WTC11 (cell line): ENCODE measurements at regions not wholly inside any gene's neighbourhood (a gene's known extent, or its start where the extent isn't known, plus 50 kb on each side); places are given as distances from the start of the nearest gene placed in this dataset.

Source experiments
- ATAC-seq: fragments of 200-7000 bp; cut with Tn5 transposase; 2 replicates; pipeline ENCODE4 v1.10.0; 2021; ENCODE audit warnings: mild to moderate bottlenecking, moderate library complexity
- CTCF ChIA-PET: fragments of 300-600 bp; sonication (Branson Sonifier 250); formaldehyde crosslinking; loops from one replicate; lab custom pipeline; 2021; ENCODE audit warnings: antibody characterized with exemption; lab: Charles Lee
- POLR2A ChIA-PET: fragments of 350-600 bp; sonication (Branson Sonifier 250); formaldehyde crosslinking; loops from one replicate; lab custom pipeline; 2021; ENCODE audit warnings: antibody characterized with exemption; lab: Charles Lee
- DNase-seq: peaks from one replicate; pipeline ENCODE4 v3.0.0; 2021; ENCODE audit warnings: low spot score
- H3K27ac Mint-ChIP-seq: 2 replicates; pipeline ENCODE4 v1.8.0; 2021; ENCODE audit warnings: mixed read lengths
- H3K27me3 Mint-ChIP-seq: 2 replicates; pipeline ENCODE4 v1.8.0; 2021; ENCODE audit warnings: low read depth, mild to moderate bottlenecking, moderate library complexity, mixed read lengths
- H3K36me3 Mint-ChIP-seq: 2 replicates; pipeline ENCODE4 v1.8.0; 2021; ENCODE audit warnings: mixed read lengths
- H3K4me1 Mint-ChIP-seq: 2 replicates; pipeline ENCODE4 v1.8.0; 2022; ENCODE audit warnings: mixed read lengths
- H3K4me3 Mint-ChIP-seq: 2 replicates; pipeline ENCODE4 v1.8.0; 2021; ENCODE audit warnings: mild to moderate bottlenecking, moderate library complexity, mixed read lengths
- H3K9me3 Mint-ChIP-seq: 2 replicates; pipeline ENCODE4 v1.8.0; 2021; ENCODE audit warnings: mixed read lengths
- AFF4 ChIP-seq: sonication (generic); formaldehyde crosslinking; IDR thresholded peaks from 2 replicates; pipeline ENCODE4 v1.8.1; 2023; ENCODE audit warnings: mild to moderate bottlenecking, missing genetic modification reagents, borderline replicate concordance
- CREB1 ChIP-seq: sonication (generic); formaldehyde crosslinking; IDR thresholded peaks from 2 replicates; pipeline ENCODE4 v1.8.0; 2023; ENCODE audit warnings: mild to moderate bottlenecking, missing genetic modification reagents
- E2F1 ChIP-seq: sonication (generic); formaldehyde crosslinking; IDR thresholded peaks from 2 replicates; pipeline ENCODE4 v1.8.0; 2022; ENCODE audit warnings: mild to moderate bottlenecking, missing genetic modification reagents
- FOXP1 ChIP-seq: sonication (generic); formaldehyde crosslinking; IDR thresholded peaks from 2 replicates; pipeline ENCODE4 v1.8.0; 2022; ENCODE audit warnings: missing genetic modification reagents, mild to moderate bottlenecking, moderate library complexity, borderline replicate concordance
- KAT7 ChIP-seq: sonication (generic); formaldehyde crosslinking; IDR thresholded peaks from 2 replicates; pipeline ENCODE4 v1.8.1; 2023; ENCODE audit warnings: missing genetic modification reagents, mild to moderate bottlenecking, borderline replicate concordance
- TP53 ChIP-seq: sonication (generic); formaldehyde crosslinking; IDR thresholded peaks from 2 replicates; pipeline ENCODE4 v1.8.1; 2023; ENCODE audit warnings: mild to moderate bottlenecking, missing genetic modification reagents
- TF ChIP-seq, protein P1 (sequence below): sonication (generic); formaldehyde crosslinking; IDR thresholded peaks from 2 replicates; pipeline ENCODE4 v1.8.1; 2023; ENCODE audit warnings: mild to moderate bottlenecking, missing genetic modification reagents
- TF ChIP-seq, protein P2 (sequence below): fragments of 250-450 bp; sonication (Bioruptor Pico); IDR thresholded peaks from 2 replicates; pipeline ENCODE4 v1.9.0; 2021; ENCODE audit warnings: mild to moderate bottlenecking, borderline replicate concordance
- TF ChIP-seq, protein P3 (sequence below): sonication (generic); formaldehyde crosslinking; IDR thresholded peaks from 2 replicates; pipeline ENCODE4 v1.8.1; 2022; ENCODE audit warnings: mild to moderate bottlenecking, moderate library complexity, missing genetic modification reagents

- no peak for TF ChIP-seq E2F1
- TF ChIP-seq, protein P1, sequence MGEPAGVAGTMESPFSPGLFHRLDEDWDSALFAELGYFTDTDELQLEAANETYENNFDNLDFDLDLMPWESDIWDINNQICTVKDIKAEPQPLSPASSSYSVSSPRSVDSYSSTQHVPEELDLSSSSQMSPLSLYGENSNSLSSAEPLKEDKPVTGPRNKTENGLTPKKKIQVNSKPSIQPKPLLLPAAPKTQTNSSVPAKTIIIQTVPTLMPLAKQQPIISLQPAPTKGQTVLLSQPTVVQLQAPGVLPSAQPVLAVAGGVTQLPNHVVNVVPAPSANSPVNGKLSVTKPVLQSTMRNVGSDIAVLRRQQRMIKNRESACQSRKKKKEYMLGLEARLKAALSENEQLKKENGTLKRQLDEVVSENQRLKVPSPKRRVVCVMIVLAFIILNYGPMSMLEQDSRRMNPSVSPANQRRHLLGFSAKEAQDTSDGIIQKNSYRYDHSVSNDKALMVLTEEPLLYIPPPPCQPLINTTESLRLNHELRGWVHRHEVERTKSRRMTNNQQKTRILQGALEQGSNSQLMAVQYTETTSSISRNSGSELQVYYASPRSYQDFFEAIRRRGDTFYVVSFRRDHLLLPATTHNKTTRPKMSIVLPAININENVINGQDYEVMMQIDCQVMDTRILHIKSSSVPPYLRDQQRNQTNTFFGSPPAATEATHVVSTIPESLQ (CRISPR knock-in tag) = no peak
- TF ChIP-seq, protein P2, sequence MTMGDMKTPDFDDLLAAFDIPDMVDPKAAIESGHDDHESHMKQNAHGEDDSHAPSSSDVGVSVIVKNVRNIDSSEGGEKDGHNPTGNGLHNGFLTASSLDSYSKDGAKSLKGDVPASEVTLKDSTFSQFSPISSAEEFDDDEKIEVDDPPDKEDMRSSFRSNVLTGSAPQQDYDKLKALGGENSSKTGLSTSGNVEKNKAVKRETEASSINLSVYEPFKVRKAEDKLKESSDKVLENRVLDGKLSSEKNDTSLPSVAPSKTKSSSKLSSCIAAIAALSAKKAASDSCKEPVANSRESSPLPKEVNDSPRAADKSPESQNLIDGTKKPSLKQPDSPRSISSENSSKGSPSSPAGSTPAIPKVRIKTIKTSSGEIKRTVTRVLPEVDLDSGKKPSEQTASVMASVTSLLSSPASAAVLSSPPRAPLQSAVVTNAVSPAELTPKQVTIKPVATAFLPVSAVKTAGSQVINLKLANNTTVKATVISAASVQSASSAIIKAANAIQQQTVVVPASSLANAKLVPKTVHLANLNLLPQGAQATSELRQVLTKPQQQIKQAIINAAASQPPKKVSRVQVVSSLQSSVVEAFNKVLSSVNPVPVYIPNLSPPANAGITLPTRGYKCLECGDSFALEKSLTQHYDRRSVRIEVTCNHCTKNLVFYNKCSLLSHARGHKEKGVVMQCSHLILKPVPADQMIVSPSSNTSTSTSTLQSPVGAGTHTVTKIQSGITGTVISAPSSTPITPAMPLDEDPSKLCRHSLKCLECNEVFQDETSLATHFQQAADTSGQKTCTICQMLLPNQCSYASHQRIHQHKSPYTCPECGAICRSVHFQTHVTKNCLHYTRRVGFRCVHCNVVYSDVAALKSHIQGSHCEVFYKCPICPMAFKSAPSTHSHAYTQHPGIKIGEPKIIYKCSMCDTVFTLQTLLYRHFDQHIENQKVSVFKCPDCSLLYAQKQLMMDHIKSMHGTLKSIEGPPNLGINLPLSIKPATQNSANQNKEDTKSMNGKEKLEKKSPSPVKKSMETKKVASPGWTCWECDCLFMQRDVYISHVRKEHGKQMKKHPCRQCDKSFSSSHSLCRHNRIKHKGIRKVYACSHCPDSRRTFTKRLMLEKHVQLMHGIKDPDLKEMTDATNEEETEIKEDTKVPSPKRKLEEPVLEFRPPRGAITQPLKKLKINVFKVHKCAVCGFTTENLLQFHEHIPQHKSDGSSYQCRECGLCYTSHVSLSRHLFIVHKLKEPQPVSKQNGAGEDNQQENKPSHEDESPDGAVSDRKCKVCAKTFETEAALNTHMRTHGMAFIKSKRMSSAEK (CRISPR knock-in tag) = no peak
- no peak for TF ChIP-seq CREB1
- no peak for TF ChIP-seq FOXP1 (CRISPR knock-in tag)
- TF ChIP-seq KAT7 (CRISPR knock-in tag) = no peak
- TF ChIP-seq, all 79 proteins: peak for 0
Measured at GRCh38 chr5:87877023-87877422, 391.6 kb downstream of the TMEM161B start (continued).

DNA sequence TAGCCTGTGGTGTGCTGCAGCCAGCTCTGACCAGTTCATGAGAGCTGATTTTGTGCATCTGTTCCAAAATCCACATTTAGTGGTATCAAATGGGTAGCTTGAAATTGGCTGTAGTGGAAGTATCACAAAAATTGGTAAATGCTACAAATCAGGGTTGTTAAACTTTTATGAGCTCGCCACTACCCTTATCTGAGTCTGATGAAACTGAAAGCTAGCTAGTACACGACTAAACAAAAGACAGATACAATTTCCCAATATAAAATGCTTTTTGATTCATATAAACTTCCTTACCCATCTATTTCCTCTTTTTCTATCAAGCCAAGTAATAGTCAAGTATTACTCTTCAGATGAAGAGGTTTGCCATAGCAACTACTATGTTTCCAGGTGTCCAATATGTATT lies 392.0 kb downstream of the TMEM161B start:
- Mint-ChIP-seq H3K4me1 (peaks cover 23% of the 10 kb centered on the region), H3K4me3 (no peak overlapping the region), H3K27ac (no peak overlapping the region), H3K36me3 (no peaks in the 10 kb centered on the region), H3K9me3 (peaks cover 11% of the 10 kb centered on the region), H3K27me3 (peaks cover 28% of the 10 kb centered on the region)
- TF ChIP-seq TP53 (no peak), AFF4 (CRISPR knock-in tag) (no peak)
- DNase-seq (no peak), ATAC-seq (no peak)
- CTCF ChIA-PET = no interaction called here
- POLR2A ChIA-PET = no interaction called here

DNA sequence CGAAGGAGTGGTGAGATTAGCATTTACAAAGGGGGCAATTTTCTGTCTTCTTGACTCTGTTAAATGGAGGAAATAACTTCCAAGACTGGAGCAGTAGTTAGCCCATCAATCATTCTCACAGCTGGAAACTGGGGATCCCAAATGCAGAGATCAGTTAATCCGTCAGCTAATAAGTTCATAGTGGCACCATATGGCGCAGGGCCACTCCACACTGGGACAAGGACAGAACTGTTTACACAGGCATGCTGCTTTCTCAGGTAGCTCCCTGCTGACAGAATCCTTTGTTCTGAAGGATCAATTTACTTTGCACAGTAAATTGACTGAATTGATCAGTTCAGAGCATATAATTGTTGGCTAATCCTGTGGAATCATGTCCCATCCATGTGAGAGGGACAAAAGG lies 395.7 kb downstream of the TMEM161B start:
- H3K27ac Mint-ChIP-seq = no peak overlapping the region
- DNase-seq (no peak), ATAC-seq (peak; percentile 47)
- no peak overlapping the region for H3K4me3 Mint-ChIP-seq
- ChIA-PET CTCF (no interaction called here), POLR2A (no interaction called here)
- H3K36me3 Mint-ChIP-seq = no peaks in the 10 kb centered on the region
- no peaks in the 10 kb centered on the region for H3K9me3 Mint-ChIP-seq
- TF ChIP-seq, protein P3, sequence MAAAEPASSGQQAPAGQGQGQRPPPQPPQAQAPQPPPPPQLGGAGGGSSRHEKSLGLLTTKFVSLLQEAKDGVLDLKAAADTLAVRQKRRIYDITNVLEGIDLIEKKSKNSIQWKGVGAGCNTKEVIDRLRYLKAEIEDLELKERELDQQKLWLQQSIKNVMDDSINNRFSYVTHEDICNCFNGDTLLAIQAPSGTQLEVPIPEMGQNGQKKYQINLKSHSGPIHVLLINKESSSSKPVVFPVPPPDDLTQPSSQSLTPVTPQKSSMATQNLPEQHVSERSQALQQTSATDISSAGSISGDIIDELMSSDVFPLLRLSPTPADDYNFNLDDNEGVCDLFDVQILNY (CRISPR knock-in tag) = no peak
- peaks cover 36% of the 10 kb centered on the region for H3K27me3 Mint-ChIP-seq
- H3K4me1 Mint-ChIP-seq = peaks cover 23% of the 10 kb centered on the region
